Tibial nerve (tissue), 4 donors: ENCODE measurements at regions not wholly inside any gene's neighbourhood (a gene's known extent, or its start where the extent isn't known, plus 50 kb on each side); places are given as distances from the start of the nearest gene placed in this dataset.

Experiments used
- EP300 ChIP-seq, 2 donors: sonication (generic); formaldehyde crosslinking; IDR thresholded peaks; one replicate each; pipeline ENCODE4 v1.6.1; 2017; ENCODE audit warnings: antibody characterized with exemption in 2 of 2, mild to moderate bottlenecking in 1 of 2
- POLR2A ChIP-seq, 2 donors: fragments of 450-650 bp; IDR thresholded peaks; one replicate each; pipeline ENCODE4 v1.6.1; 2017; ENCODE audit warnings: antibody characterized with exemption in 2 of 2, mild to moderate bottlenecking in 2 of 2, moderate library complexity in 2 of 2
- TF ChIP-seq, protein P1 (sequence below), 5 experiments: fragments of 200-600 bp in 3 of 5; fragments of 450-650 bp in 2 of 5; sonication (generic) in 3 of 5; IDR thresholded peaks; one replicate each; pipeline ENCODE4 v1.5.1; 2016 to 2019; ENCODE audit warnings: antibody characterized with exemption in 5 of 5, mild to moderate bottlenecking in 3 of 5, moderate library complexity in 2 of 5

DNA sequence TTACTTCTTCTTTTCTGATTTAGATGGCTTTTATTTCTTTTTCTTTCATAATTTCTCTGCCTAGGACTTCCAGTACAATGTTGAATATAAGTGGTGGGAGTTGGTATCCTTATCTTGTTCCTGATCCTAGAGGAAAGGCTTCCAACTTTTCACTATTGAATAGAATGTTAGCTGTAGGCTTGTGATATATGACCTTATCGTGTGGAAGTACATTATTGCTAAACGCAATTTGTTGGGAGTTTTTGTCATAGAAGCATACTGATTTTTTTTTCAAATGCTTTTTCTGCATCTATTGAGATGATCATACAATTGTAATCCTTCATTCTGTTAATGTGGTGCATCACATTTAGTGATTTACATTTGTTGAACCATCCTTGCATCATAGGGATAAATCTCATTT is 79.5 kb downstream of the FASLG start:
- TF ChIP-seq, protein P1, sequence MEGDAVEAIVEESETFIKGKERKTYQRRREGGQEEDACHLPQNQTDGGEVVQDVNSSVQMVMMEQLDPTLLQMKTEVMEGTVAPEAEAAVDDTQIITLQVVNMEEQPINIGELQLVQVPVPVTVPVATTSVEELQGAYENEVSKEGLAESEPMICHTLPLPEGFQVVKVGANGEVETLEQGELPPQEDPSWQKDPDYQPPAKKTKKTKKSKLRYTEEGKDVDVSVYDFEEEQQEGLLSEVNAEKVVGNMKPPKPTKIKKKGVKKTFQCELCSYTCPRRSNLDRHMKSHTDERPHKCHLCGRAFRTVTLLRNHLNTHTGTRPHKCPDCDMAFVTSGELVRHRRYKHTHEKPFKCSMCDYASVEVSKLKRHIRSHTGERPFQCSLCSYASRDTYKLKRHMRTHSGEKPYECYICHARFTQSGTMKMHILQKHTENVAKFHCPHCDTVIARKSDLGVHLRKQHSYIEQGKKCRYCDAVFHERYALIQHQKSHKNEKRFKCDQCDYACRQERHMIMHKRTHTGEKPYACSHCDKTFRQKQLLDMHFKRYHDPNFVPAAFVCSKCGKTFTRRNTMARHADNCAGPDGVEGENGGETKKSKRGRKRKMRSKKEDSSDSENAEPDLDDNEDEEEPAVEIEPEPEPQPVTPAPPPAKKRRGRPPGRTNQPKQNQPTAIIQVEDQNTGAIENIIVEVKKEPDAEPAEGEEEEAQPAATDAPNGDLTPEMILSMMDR (IDR thresholded peaks at IDR 0.05) = no peak
- TF ChIP-seq POLR2A (IDR thresholded peaks at IDR 0.05) = no peak
- no peak for TF ChIP-seq EP300 (IDR thresholded peaks at IDR 0.05)
